HG03025 (cell line): ENCODE measurements at regions not wholly inside any gene's neighbourhood (a gene's known extent, or its start where the extent isn't known, plus 50 kb on each side); places are given as distances from the start of the nearest gene placed in this dataset.
"Not testable (repeated sequence)": the region's sequence is repeated elsewhere in the genome, so short reads cannot be mapped to it uniquely, and the experiment has no call there.

ENCODE experiments used
- ATAC-seq: cut with Tn5 transposase; IDR thresholded peaks from one replicate; pipeline ENCODE4 v1.9.1; 2021; ENCODE audit warnings: mild to moderate bottlenecking, moderate library complexity; ENCODE audit not compliant: unreplicated experiment, low FRiP score

GRCh38 chr5:163869581-163869980 is 364.2 kb downstream of the MAT2B start:
- ATAC-seq: no peak

GRCh38 chr5:163870441-163870840 is 365.0 kb downstream of the MAT2B start:
- no peak for ATAC-seq

GRCh38 chr5:163874431-163874830 is 369.0 kb downstream of the MAT2B start:
- no peak for ATAC-seq

- ATAC-seq: not testable (repeated sequence)
Observed at GRCh38 chr5:163874912-163875311, 369.5 kb downstream of the MAT2B start.

GRCh38 chr5:163877865-163878264 is 372.4 kb downstream of the MAT2B start:
- ATAC-seq: no peak

- ATAC-seq: no peak
Observed at GRCh38 chr5:163878490-163878889, 373.1 kb downstream of the MAT2B start.

GRCh38 chr5:163880302-163880701 is 374.9 kb downstream of the MAT2B start:
- ATAC-seq: no peak

- ATAC-seq: no peak
Observed at GRCh38 chr5:163885117-163885516, 379.7 kb downstream of the MAT2B start.

GRCh38 chr5:163887854-163888253 is 382.4 kb downstream of the MAT2B start:
- no peak for ATAC-seq

GRCh38 chr5:163888366-163888765 is 382.9 kb downstream of the MAT2B start:
- no peak for ATAC-seq

- ATAC-seq: no peak
Observed at GRCh38 chr5:163889369-163889768, 383.9 kb downstream of the MAT2B start.

GRCh38 chr5:163890261-163890660 is 384.8 kb downstream of the MAT2B start:
- no peak for ATAC-seq

GRCh38 chr5:163893281-163893680 is 387.9 kb downstream of the MAT2B start:
- ATAC-seq: no peak

GRCh38 chr5:163894645-163895044 is 389.2 kb downstream of the MAT2B start:
- ATAC-seq: no peak

- ATAC-seq: no peak
Observed at GRCh38 chr5:163898873-163899272, 393.5 kb downstream of the MAT2B start.

GRCh38 chr5:163907783-163908182 is 402.4 kb downstream of the MAT2B start:
- not testable (repeated sequence) for ATAC-seq

GRCh38 chr5:163908253-163908652 is 402.8 kb downstream of the MAT2B start:
- no peak for ATAC-seq

GRCh38 chr5:163910226-163910625 is 404.8 kb downstream of the MAT2B start:
- ATAC-seq: no peak

- ATAC-seq: no peak
Observed at GRCh38 chr5:163912046-163912445, 406.6 kb downstream of the MAT2B start.

GRCh38 chr5:163913548-163913947 is 408.1 kb downstream of the MAT2B start:
- ATAC-seq: no peak

GRCh38 chr5:163914910-163915309 is 409.5 kb downstream of the MAT2B start:
- ATAC-seq: peak; percentile 31

- ATAC-seq: peak; percentile 73
Observed at GRCh38 chr5:163915481-163915961, 410.1 kb downstream of the MAT2B start.

- ATAC-seq: peak; percentile 87
Observed at GRCh38 chr5:163916376-163916775, 411.0 kb downstream of the MAT2B start.
